Endothelial cell of umbilical vein (primary cell): ENCODE measurements at regions not wholly inside any gene's neighbourhood (a gene's known extent, or its start where the extent isn't known, plus 50 kb on each side); places are given as distances from the start of the nearest gene placed in this dataset.

ENCODE experiments used
- EZH2 ChIP-seq: IDR thresholded peaks from 2 replicates; pipeline ENCODE4 v1.6.1; 2012; ENCODE audit warnings: borderline replicate concordance, low read depth, mild to moderate bottlenecking, moderate library complexity, low read length, inconsistent platforms; ENCODE audit not compliant: severe bottlenecking
- TF ChIP-seq, protein P1 (sequence below), 2 donors: IDR thresholded peaks; 1 replicate in 1 of 2; 2 replicates in 1 of 2; pipeline ENCODE4 v1.5.1; 2011; ENCODE audit warnings: low read length in 2 of 2, mild to moderate bottlenecking in 2 of 2, moderate library complexity in 2 of 2, control low read depth in 1 of 2, inconsistent platforms in 1 of 2, low read depth in 1 of 2; ENCODE audit not compliant: insufficient read depth in 1 of 2; ENCODE audit errors: extremely low read depth in 1 of 2

DNA sequence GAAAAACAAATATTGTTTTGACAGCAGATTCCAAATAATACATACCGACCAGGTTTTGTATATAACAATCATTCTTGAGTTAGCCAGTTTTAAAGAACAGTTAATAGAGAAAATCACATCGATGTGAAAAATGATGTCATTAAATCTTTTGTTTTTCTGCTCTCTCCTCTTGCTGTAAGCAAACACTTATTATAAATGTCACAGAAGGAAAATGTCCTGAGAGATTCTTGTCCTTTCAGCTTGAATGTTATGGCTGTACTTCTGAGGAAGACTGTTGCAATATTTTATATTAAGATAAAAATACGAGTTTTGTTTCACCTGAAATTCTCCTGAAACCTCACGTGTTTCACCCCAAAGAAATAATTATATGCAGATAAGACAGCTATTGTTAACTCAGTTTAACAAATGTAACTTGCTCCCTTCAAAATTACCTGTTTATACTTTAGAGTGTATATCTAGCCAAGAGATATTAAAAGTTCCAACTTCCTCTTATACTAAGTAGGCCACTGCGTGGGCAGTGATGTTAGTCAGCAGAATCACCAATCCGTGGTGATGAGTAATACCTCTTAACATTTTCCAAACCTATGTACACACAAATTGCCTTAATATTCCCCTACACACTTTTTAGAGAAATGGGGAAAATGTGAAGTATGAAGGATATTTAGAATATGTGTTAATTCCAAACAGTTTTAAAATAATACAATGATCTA is 1111.4 kb upstream of the CITED2 start:
- TF ChIP-seq, protein P1, sequence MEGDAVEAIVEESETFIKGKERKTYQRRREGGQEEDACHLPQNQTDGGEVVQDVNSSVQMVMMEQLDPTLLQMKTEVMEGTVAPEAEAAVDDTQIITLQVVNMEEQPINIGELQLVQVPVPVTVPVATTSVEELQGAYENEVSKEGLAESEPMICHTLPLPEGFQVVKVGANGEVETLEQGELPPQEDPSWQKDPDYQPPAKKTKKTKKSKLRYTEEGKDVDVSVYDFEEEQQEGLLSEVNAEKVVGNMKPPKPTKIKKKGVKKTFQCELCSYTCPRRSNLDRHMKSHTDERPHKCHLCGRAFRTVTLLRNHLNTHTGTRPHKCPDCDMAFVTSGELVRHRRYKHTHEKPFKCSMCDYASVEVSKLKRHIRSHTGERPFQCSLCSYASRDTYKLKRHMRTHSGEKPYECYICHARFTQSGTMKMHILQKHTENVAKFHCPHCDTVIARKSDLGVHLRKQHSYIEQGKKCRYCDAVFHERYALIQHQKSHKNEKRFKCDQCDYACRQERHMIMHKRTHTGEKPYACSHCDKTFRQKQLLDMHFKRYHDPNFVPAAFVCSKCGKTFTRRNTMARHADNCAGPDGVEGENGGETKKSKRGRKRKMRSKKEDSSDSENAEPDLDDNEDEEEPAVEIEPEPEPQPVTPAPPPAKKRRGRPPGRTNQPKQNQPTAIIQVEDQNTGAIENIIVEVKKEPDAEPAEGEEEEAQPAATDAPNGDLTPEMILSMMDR (IDR thresholded peaks at IDR 0.05; ENCODE audit: extremely low read depth in 1 of 2, insufficient read depth in 1 of 2, low read depth in 1 of 2, low read length in 2 of 2), result no peak
- no peak for TF ChIP-seq EZH2
